GM19455 (cell line): ENCODE measurements at regions not wholly inside any gene's neighbourhood (a gene's known extent, or its start where the extent isn't known, plus 50 kb on each side); places are given as distances from the start of the nearest gene placed in this dataset.
"Not testable (repeated sequence)": the region's sequence is repeated elsewhere in the genome, so short reads cannot be mapped to it uniquely, and the experiment has no call there.

Source experiments
- ATAC-seq: cut with Tn5 transposase; IDR thresholded peaks from one replicate; pipeline ENCODE4 v1.9.1; 2021; ENCODE audit not compliant: unreplicated experiment

GRCh38 chrX:42175843-42176242 is 252.5 kb upstream of the CASK start:
- no peak for ATAC-seq

- ATAC-seq, result not testable (repeated sequence)
These were observed 234.6 kb upstream of the CASK start for GRCh38 chrX:42157923-42158322.

- no peak for ATAC-seq
These were observed 228.5 kb upstream of the CASK start for GRCh38 chrX:42151808-42152207.

- ATAC-seq, result no peak
These were observed 226.4 kb upstream of the CASK start for GRCh38 chrX:42149765-42150164.

- ATAC-seq, result no peak
These were observed 225.9 kb upstream of the CASK start for GRCh38 chrX:42149281-42149680.

- no peak for ATAC-seq
These were observed 220.7 kb upstream of the CASK start for GRCh38 chrX:42143866-42144592.

- ATAC-seq, result no peak
These were observed 217.0 kb upstream of the CASK start for GRCh38 chrX:42140320-42140719.

- ATAC-seq, result no peak
These were observed 212.4 kb upstream of the CASK start for GRCh38 chrX:42135583-42136228.

GRCh38 chrX:42131856-42132255 is 208.5 kb upstream of the CASK start:
- ATAC-seq, result no peak

GRCh38 chrX:42129022-42129940 is 205.9 kb upstream of the CASK start:
- no peak for ATAC-seq

- ATAC-seq, result no peak
These were observed 205.2 kb upstream of the CASK start for GRCh38 chrX:42128587-42128986.

GRCh38 chrX:42128020-42128419 is 204.7 kb upstream of the CASK start:
- peak; percentile 54 for ATAC-seq

GRCh38 chrX:42127563-42127962 is 204.2 kb upstream of the CASK start:
- ATAC-seq, result peak; percentile 38

GRCh38 chrX:42123369-42123768 is 200.0 kb upstream of the CASK start:
- no peak for ATAC-seq

- ATAC-seq, result no peak
These were observed 195.7 kb upstream of the CASK start for GRCh38 chrX:42119076-42119475.

- ATAC-seq, result peak; percentile 76
These were observed 194.0 kb upstream of the CASK start for GRCh38 chrX:42117318-42117717.

GRCh38 chrX:42109428-42109827 is 186.1 kb upstream of the CASK start:
- no peak for ATAC-seq

GRCh38 chrX:42107495-42108488 is 184.4 kb upstream of the CASK start:
- ATAC-seq, result no peak

GRCh38 chrX:42106556-42106955 is 183.2 kb upstream of the CASK start:
- no peak for ATAC-seq

- no peak for ATAC-seq
These were observed 179.4 kb upstream of the CASK start for GRCh38 chrX:42102586-42103282.
